ENCODE measurements at regions not wholly inside any gene's neighbourhood (a gene's known extent, or its start where the extent isn't known, plus 50 kb on each side); places are given as distances from the start of the nearest gene placed in this dataset.

DNA sequence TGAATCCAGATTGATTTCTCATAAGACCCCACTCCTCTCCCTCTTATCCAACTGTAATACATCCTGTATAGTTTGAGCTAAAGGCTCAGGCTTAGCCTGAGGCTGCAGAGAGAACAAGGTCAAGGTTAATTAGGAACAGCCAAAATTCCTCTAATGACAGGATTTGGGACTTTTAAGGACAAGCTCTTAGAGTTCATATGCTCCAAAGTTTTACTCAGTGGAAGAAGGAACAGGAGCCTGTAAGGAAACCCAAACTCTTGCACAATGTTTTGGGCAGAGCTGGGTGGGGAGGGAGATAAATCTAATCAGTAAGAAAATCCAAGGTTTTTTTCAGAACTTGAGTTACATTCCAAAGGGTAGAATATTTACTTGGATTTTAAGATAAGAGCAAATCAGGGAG, 238.8 kb downstream of the QDPR start:
- TF ChIP-seq, protein P1, sequence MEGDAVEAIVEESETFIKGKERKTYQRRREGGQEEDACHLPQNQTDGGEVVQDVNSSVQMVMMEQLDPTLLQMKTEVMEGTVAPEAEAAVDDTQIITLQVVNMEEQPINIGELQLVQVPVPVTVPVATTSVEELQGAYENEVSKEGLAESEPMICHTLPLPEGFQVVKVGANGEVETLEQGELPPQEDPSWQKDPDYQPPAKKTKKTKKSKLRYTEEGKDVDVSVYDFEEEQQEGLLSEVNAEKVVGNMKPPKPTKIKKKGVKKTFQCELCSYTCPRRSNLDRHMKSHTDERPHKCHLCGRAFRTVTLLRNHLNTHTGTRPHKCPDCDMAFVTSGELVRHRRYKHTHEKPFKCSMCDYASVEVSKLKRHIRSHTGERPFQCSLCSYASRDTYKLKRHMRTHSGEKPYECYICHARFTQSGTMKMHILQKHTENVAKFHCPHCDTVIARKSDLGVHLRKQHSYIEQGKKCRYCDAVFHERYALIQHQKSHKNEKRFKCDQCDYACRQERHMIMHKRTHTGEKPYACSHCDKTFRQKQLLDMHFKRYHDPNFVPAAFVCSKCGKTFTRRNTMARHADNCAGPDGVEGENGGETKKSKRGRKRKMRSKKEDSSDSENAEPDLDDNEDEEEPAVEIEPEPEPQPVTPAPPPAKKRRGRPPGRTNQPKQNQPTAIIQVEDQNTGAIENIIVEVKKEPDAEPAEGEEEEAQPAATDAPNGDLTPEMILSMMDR (IDR thresholded peaks at IDR 0.05): no peak
- no peak for TF ChIP-seq POLR2A (IDR thresholded peaks at IDR 0.05)
